DOHH2 (cell line): ENCODE measurements at regions not wholly inside any gene's neighbourhood (a gene's known extent, or its start where the extent isn't known, plus 50 kb on each side); places are given as distances from the start of the nearest gene placed in this dataset.

Experiments used
- H3F3A ChIP-seq: fragments of 200-600 bp; sonication (generic), shearing (Covaris generic); 2 replicates; pipeline ENCODE4 v1.6.0; 2016; ENCODE audit warnings: antibody characterized with exemption, mild to moderate bottlenecking; ENCODE audit not compliant: control insufficient read depth, insufficient read depth
- H3K27ac ChIP-seq: fragments of 200-600 bp; sonication (generic); 2 replicates; pipeline ENCODE4 v1.5.1; 2014; ENCODE audit warnings: low read depth, mild to moderate bottlenecking, low read length, moderate library complexity
- H3K27me3 ChIP-seq: fragments of 200-600 bp; sonication (generic); 2 replicates; pipeline ENCODE4 v1.6.1; 2014; ENCODE audit warnings: mild to moderate bottlenecking, low read length, mixed read lengths; ENCODE audit not compliant: control insufficient read depth
- H3K36me3 ChIP-seq: fragments of 200-600 bp; sonication (generic); 2 replicates; pipeline ENCODE4 v1.6.1; 2014; ENCODE audit warnings: mild to moderate bottlenecking, low read length, moderate library complexity, mixed read lengths; ENCODE audit not compliant: control insufficient read depth
- H3K4me1 ChIP-seq: fragments of 200-600 bp; sonication (generic); 2 replicates; pipeline ENCODE4 v1.6.1; 2014; ENCODE audit warnings: mild to moderate bottlenecking, low read length, mixed read lengths; ENCODE audit not compliant: control insufficient read depth
- H3K4me2 ChIP-seq: fragments of 200-600 bp; sonication (generic); 2 replicates; pipeline ENCODE4 v1.6.0; 2014; ENCODE audit warnings: mild to moderate bottlenecking, low read length, moderate library complexity
- H3K4me3 ChIP-seq: fragments of 200-600 bp; sonication (generic); 2 replicates; pipeline ENCODE4 v1.5.1; 2014; ENCODE audit warnings: mild to moderate bottlenecking, low read length, mixed read lengths
- H3K79me2 ChIP-seq: fragments of 200-600 bp; sonication (generic); 2 replicates; pipeline ENCODE4 v1.6.1; 2014; ENCODE audit warnings: mild to moderate bottlenecking, low read length, mixed read lengths; ENCODE audit not compliant: control insufficient read depth
- H3K9me2 ChIP-seq: fragments of 200-600 bp; sonication (generic); replicated peaks from 2 replicates; pipeline ENCODE4 v1.6.1; 2014; ENCODE audit warnings: mild to moderate bottlenecking, low read length, mixed read lengths; ENCODE audit not compliant: control insufficient read depth
- H3K9me3 ChIP-seq: fragments of 200-600 bp; sonication (generic); 2 replicates; pipeline ENCODE4 v1.6.1; 2014; ENCODE audit warnings: antibody characterized with exemption, low read length, mixed read lengths; ENCODE audit not compliant: control insufficient read depth, insufficient read depth
- H4K20me1 ChIP-seq: fragments of 200-600 bp; sonication (generic); 2 replicates; pipeline ENCODE4 v1.6.0; 2014; ENCODE audit warnings: low read depth, mild to moderate bottlenecking, antibody characterized with exemption, low read length, moderate library complexity; ENCODE audit not compliant: control insufficient read depth, insufficient read depth
- EZH2phosphoT487 ChIP-seq: fragments of 200-600 bp; sonication (generic); IDR thresholded peaks from 2 replicates; pipeline ENCODE4 v1.6.1; 2017; ENCODE audit warnings: borderline replicate concordance, mild to moderate bottlenecking, antibody characterized with exemption, low read length, moderate library complexity, mixed read lengths
- TF ChIP-seq, protein P1 (sequence below): fragments of 200-600 bp; sonication (generic); IDR thresholded peaks from one replicate; pipeline ENCODE4 v1.5.1; 2014; ENCODE audit warnings: antibody characterized with exemption, mild to moderate bottlenecking, low read depth, low read length; ENCODE audit not compliant: poor library complexity, severe bottlenecking

DNA sequence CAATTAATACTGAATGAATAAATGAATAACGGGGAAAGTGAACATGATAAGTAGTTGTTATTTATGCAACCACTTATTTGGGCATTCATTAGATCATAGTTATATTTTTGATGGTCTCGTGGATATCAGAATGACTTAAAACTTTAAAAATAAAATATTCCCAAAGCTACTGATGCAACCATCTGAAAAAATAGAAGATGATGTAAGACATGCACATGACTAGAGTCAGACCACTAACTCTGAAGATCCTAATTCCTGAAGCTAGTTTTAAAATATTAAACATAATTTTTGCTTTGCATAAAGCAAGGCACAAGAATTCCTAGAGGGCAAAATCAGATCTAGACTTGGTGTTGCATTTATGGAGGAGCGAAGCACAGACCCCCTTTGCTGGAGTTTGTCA lies 616.1 kb downstream of the IRS1 start:
- H3K79me2 ChIP-seq: no peaks in the 10 kb centered on the region
- H3K27me3 ChIP-seq: no peaks in the 10 kb centered on the region
- H3K9me2 ChIP-seq: no peaks in the 10 kb centered on the region
- no peaks in the 10 kb centered on the region for H3K4me1 ChIP-seq
- H3K4me2 ChIP-seq: no peak overlapping the region
- no peaks in the 10 kb centered on the region for H4K20me1 ChIP-seq
- no peaks in the 10 kb centered on the region for H3F3A ChIP-seq
- H3K4me3 ChIP-seq: no peak overlapping the region
- no peaks in the 10 kb centered on the region for H3K36me3 ChIP-seq
- peaks cover 4% of the 10 kb centered on the region; the same call in 1 of the 2 replicates for H3K9me3 ChIP-seq
- TF ChIP-seq EZH2phosphoT487: no peak
- TF ChIP-seq, protein P1, sequence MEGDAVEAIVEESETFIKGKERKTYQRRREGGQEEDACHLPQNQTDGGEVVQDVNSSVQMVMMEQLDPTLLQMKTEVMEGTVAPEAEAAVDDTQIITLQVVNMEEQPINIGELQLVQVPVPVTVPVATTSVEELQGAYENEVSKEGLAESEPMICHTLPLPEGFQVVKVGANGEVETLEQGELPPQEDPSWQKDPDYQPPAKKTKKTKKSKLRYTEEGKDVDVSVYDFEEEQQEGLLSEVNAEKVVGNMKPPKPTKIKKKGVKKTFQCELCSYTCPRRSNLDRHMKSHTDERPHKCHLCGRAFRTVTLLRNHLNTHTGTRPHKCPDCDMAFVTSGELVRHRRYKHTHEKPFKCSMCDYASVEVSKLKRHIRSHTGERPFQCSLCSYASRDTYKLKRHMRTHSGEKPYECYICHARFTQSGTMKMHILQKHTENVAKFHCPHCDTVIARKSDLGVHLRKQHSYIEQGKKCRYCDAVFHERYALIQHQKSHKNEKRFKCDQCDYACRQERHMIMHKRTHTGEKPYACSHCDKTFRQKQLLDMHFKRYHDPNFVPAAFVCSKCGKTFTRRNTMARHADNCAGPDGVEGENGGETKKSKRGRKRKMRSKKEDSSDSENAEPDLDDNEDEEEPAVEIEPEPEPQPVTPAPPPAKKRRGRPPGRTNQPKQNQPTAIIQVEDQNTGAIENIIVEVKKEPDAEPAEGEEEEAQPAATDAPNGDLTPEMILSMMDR: no peak
- no peak overlapping the region for H3K27ac ChIP-seq

DNA sequence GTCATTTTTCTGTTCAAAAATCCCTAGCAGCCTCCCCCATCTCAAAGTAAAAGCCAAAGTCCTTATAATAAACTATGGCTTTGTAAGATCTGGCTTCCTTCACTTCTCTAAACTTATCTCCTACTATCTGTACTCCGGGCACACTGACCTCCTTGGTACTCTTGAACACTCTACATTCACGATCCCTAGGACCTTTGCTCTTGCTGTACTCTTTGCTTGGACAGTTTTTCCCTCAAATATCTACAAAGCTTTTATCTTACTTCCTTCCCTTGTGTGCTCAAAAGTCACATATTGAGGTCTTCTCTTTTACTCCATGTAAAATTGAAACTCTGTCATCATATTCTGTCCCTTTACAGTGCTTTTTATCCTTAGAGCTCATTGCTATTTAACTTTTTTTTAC lies 616.6 kb downstream of the IRS1 start:
- Histone ChIP-seq H3K79me2 (no peaks in the 10 kb centered on the region), H3K27me3 (no peaks in the 10 kb centered on the region), H3K36me3 (no peaks in the 10 kb centered on the region), H4K20me1 (no peaks in the 10 kb centered on the region), H3K4me2 (no peak overlapping the region), H3K9me3 (peaks cover 4% of the 10 kb centered on the region; the same call in 1 of the 2 replicates), H3K4me1 (no peaks in the 10 kb centered on the region), H3K27ac (no peak overlapping the region), H3K4me3 (no peak overlapping the region), H3F3A (no peaks in the 10 kb centered on the region), H3K9me2 (no peaks in the 10 kb centered on the region)
- TF ChIP-seq, protein P1: no peak
- no peak for TF ChIP-seq EZH2phosphoT487

DNA sequence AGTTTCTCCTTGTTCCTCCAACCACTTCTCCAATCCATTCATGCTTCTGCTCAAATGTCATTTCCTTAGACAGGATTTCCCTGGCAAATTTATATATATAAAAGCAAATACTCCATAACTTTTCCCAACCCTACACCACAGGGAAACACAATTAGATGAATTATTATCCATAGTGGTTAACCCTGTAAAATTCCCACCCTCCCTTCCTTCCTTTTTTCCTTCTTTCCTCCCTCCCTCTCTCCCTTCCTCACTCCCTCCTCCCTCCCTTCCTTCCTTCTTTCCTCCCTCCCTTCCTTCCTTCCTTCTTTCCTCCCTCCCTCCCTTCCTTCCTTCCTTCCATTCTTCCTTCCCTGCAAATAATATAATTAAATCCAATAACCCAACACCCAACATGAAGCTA lies 617.7 kb downstream of the IRS1 start:
- Histone ChIP-seq H3K9me3 (peaks cover 11% of the 10 kb centered on the region; the same call in 1 of the 2 replicates), H3K4me2 (no peak overlapping the region), H3K9me2 (no peaks in the 10 kb centered on the region), H3K4me1 (no peaks in the 10 kb centered on the region), H4K20me1 (no peaks in the 10 kb centered on the region), H3K27ac (no peak overlapping the region), H3K36me3 (no peaks in the 10 kb centered on the region), H3K27me3 (no peaks in the 10 kb centered on the region), H3K4me3 (no peak overlapping the region), H3F3A (no peaks in the 10 kb centered on the region), H3K79me2 (no peaks in the 10 kb centered on the region)
- TF ChIP-seq, protein P1: no peak
- TF ChIP-seq EZH2phosphoT487: no peak
